NB4 (cell line): ENCODE measurements at regions not wholly inside any gene's neighbourhood (a gene's known extent, or its start where the extent isn't known, plus 50 kb on each side); places are given as distances from the start of the nearest gene placed in this dataset.

Source experiments
- MAX ChIP-seq: IDR thresholded peaks from 2 replicates; pipeline ENCODE4 v1.6.1; 2011; ENCODE audit warnings: low read depth, low read length
- MYC ChIP-seq: IDR thresholded peaks from 2 replicates; pipeline ENCODE4 v1.6.1; 2011; ENCODE audit warnings: low read depth, low read length
- POLR2A ChIP-seq: IDR thresholded peaks from 2 replicates; pipeline ENCODE4 v1.6.1; 2011; ENCODE audit warnings: mild to moderate bottlenecking; ENCODE audit not compliant: insufficient read length; ENCODE audit errors: extremely low read depth
- TF ChIP-seq, protein P1 (sequence below): IDR thresholded peaks from one replicate; pipeline ENCODE4 v1.5.1; 2012; ENCODE audit warnings: low read depth, low read length

GRCh38 chr6:98366371-98366770, 468.0 kb upstream of the POU3F2 start:
- TF ChIP-seq MYC (no peak), POLR2A (no peak), MAX (no peak)
- TF ChIP-seq, protein P1, sequence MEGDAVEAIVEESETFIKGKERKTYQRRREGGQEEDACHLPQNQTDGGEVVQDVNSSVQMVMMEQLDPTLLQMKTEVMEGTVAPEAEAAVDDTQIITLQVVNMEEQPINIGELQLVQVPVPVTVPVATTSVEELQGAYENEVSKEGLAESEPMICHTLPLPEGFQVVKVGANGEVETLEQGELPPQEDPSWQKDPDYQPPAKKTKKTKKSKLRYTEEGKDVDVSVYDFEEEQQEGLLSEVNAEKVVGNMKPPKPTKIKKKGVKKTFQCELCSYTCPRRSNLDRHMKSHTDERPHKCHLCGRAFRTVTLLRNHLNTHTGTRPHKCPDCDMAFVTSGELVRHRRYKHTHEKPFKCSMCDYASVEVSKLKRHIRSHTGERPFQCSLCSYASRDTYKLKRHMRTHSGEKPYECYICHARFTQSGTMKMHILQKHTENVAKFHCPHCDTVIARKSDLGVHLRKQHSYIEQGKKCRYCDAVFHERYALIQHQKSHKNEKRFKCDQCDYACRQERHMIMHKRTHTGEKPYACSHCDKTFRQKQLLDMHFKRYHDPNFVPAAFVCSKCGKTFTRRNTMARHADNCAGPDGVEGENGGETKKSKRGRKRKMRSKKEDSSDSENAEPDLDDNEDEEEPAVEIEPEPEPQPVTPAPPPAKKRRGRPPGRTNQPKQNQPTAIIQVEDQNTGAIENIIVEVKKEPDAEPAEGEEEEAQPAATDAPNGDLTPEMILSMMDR: no peak
